ENCODE measurements at regions not wholly inside any gene's neighbourhood (a gene's known extent, or its start where the extent isn't known, plus 50 kb on each side); places are given as distances from the start of the nearest gene placed in this dataset.

GRCh38 chr12:93101367-93101766 lies 172.3 kb upstream of the EEA1 start:
- Histone ChIP-seq H3K79me1 (ENCODE audit: low read depth, low read length) (no peaks in the 10 kb centered on the region), H3K4ac (replicated peaks; ENCODE audit: insufficient read length, low read depth, low read length) (no peak overlapping the region), H4K20me1 (replicated peaks in 1 of 2; ENCODE audit: control insufficient read depth in 1 of 2, insufficient read depth in 2 of 2, low read length in 2 of 2) (no peaks in the 10 kb centered on the region), H3K4me1 (replicated peaks in 1 of 4; ENCODE audit: control insufficient read depth in 3 of 4, insufficient read depth in 4 of 4, low read length in 3 of 4) (no peaks in the 10 kb centered on the region), H4K8ac (ENCODE audit: extremely low read depth, insufficient read depth, low read length) (no peak overlapping the region), H3K27ac (ENCODE audit: low read depth, low read length) (no peak overlapping the region), H2AFZ (ENCODE audit: low read length) (no peak overlapping the region), H4K91ac (replicated peaks; ENCODE audit: insufficient read length, low read length) (no peak overlapping the region), H2AK5ac (ENCODE audit: low read depth, low read length) (no peak overlapping the region), H2BK20ac (ENCODE audit: low read length) (no peak overlapping the region), H3K36me3 (ENCODE audit: control insufficient read depth in 2 of 4, insufficient read depth in 4 of 4, low read length in 3 of 4) (no peaks in the 10 kb centered on the region), H3K9ac (replicated peaks in 1 of 4; ENCODE audit: extremely low read depth in 1 of 4, low read depth in 3 of 4, low read length in 3 of 4) (no peak overlapping the region), H4K5ac (ENCODE audit: insufficient read length, low read depth, low read length) (no peak overlapping the region), H3K23me2 (ENCODE audit: low read depth, low read length) (no peaks in the 10 kb centered on the region), H3K4me2 (ENCODE audit: insufficient read depth in 1 of 2, low read depth in 2 of 2, low read length in 2 of 2) (no peak overlapping the region), H2BK5ac (ENCODE audit: low read depth, low read length) (no peak overlapping the region), H3K27me3 (replicated peaks in 1 of 4; ENCODE audit: control insufficient read depth in 3 of 4, extremely low read depth in 1 of 4, insufficient read depth in 3 of 4, low read length in 3 of 4) (no peaks in the 10 kb centered on the region), H2BK15ac (ENCODE audit: low read length) (no peak overlapping the region), H3K79me2 (ENCODE audit: control insufficient read depth in 1 of 2, insufficient read depth in 2 of 2, low read length in 2 of 2) (no peaks in the 10 kb centered on the region), H3K23ac (ENCODE audit: insufficient read length) (no peak overlapping the region), H2BK12ac (ENCODE audit: low read depth, low read length) (no peak overlapping the region), H2BK120ac (replicated peaks; ENCODE audit: low read depth, low read length) (no peak overlapping the region), H3K56ac (replicated peaks; ENCODE audit: insufficient read length, low read depth, low read length) (no peak overlapping the region), H3K9me3 (ENCODE audit: insufficient read depth in 2 of 2, low read depth in 1 of 2, low read length in 1 of 2) (no peaks in the 10 kb centered on the region), H3K14ac (ENCODE audit: insufficient read length) (no peak overlapping the region), H3K18ac (ENCODE audit: extremely low read depth, low read length) (no peak overlapping the region), H3K4me3 (ENCODE audit: extremely low read depth in 1 of 4, insufficient read depth in 2 of 4, low read depth in 3 of 4, low read length in 4 of 4) (no peak overlapping the region)
- CTCF ChIA-PET (ENCODE audit: partially characterized antibody) = interaction anchor here (0.8 to 1.3 kb wide), 4 partner anchors 9 to 295 kb away, joined by 3 to 6 read pairs (median 3); no protein-coding TSS in a partner anchor
- FAIRE-seq (no peak), DNase-seq (ENCODE audit: low read depth in 1 of 2, low spot score in 2 of 2) (no peak)
- POLR2A ChIA-PET (ENCODE audit: partially characterized antibody) = no interaction called here
- WGBS, 2 experiments (ENCODE audit: extremely low coverage in 1 of 2, insufficient coverage in 1 of 2, insufficient read length in 1 of 2, insufficient replicate concordance in 2 of 2, low coverage in 1 of 2, low lambda C conversion rate in 2 of 2, missing lambda C conversion rate in 1 of 2) = 95% methylated on average over 4 of the region's 4 CpGs; no CpG with 5 or more reads in 1 of the 2 experiments
- TF ChIP-seq RNF2 (IDR thresholded peaks at IDR 0.05; ENCODE audit: borderline replicate concordance, low read depth, low read length, missing control alignments, poor library complexity, severe bottlenecking) (no peak), POLR2AphosphoS5 (IDR thresholded peaks at IDR 0.05; ENCODE audit: low read depth, low read length) (no peak), CBX5 (IDR thresholded peaks at IDR 0.05; ENCODE audit: low read depth, low read length) (no peak), KDM5A (IDR thresholded peaks at IDR 0.05; ENCODE audit: low read length) (no peak), GTF2F1 (IDR thresholded peaks at IDR 0.05; ENCODE audit: borderline replicate concordance, low read depth, low read length) (no peak), JUND (IDR thresholded peaks at IDR 0.05; ENCODE audit: low read length) (no peak), TBP (IDR thresholded peaks at IDR 0.05; ENCODE audit: low read depth, low read length) (no peak), CREB1 (IDR thresholded peaks at IDR 0.05) (no peak), NRF1 (IDR thresholded peaks at IDR 0.05; ENCODE audit: low read depth, low read length) (no peak), SP2 (IDR thresholded peaks at IDR 0.05; ENCODE audit: low read length) (no peak), SP4 (IDR thresholded peaks at IDR 0.05; ENCODE audit: low read length) (no peak), CTBP2 (IDR thresholded peaks at IDR 0.05; ENCODE audit: borderline replicate concordance, insufficient read depth, insufficient read length, low read length) (no peak), TAF1 (IDR thresholded peaks at IDR 0.05; ENCODE audit: low read depth, low read length) (no peak), EGR1 (IDR thresholded peaks at IDR 0.05; ENCODE audit: borderline replicate concordance, low read depth, low read length) (no peak), ATF3 (IDR thresholded peaks at IDR 0.05; ENCODE audit: insufficient read depth, low read depth, low read length) (no peak)

Measured in H1 (cell line).